Mesenchymal stem cell (in vitro differentiated cells and primary cell): ENCODE measurements at regions not wholly inside any gene's neighbourhood (a gene's known extent, or its start where the extent isn't known, plus 50 kb on each side); places are given as distances from the start of the nearest gene placed in this dataset.

ENCODE experiments used
- DNase-seq: peaks from one replicate; pipeline ENCODE4 v3.0.0-alpha.2; 2013
- H2AFZ ChIP-seq: one replicate; pipeline ENCODE4 v1.6.1; 2013; ENCODE audit warnings: low read depth, mild to moderate bottlenecking, control low read depth, inconsistent platforms, low read length, moderate library complexity
- H2AK5ac ChIP-seq: 2 replicates; pipeline ENCODE4 v1.6.1; 2013; ENCODE audit warnings: low read length, moderate library complexity, mild to moderate bottlenecking, inconsistent platforms; ENCODE audit not compliant: severe bottlenecking
- H2BK120ac ChIP-seq: one replicate; pipeline ENCODE4 v1.6.1; 2013; ENCODE audit warnings: low read depth, mild to moderate bottlenecking, inconsistent platforms, low read length, moderate library complexity
- H2BK12ac ChIP-seq, 2 experiments: one replicate each; pipeline ENCODE4 v1.6.1; 2013; ENCODE audit warnings: inconsistent platforms in 2 of 2, low read length in 2 of 2, mild to moderate bottlenecking in 2 of 2, moderate library complexity in 2 of 2, control low read depth in 1 of 2
- H2BK15ac ChIP-seq: one replicate; pipeline ENCODE4 v1.6.1; 2013; ENCODE audit warnings: mild to moderate bottlenecking, low read depth, inconsistent platforms; ENCODE audit not compliant: poor library complexity, severe bottlenecking
- H2BK5ac ChIP-seq: 2 replicates; pipeline ENCODE4 v1.6.1; 2013; ENCODE audit warnings: low read depth, mild to moderate bottlenecking, low read length, control low read depth, inconsistent platforms; ENCODE audit not compliant: poor library complexity, severe bottlenecking
- H3K14ac ChIP-seq, 2 experiments: one replicate each; pipeline ENCODE4 v1.6.1; 2013; ENCODE audit warnings: inconsistent platforms in 2 of 2, low read length in 2 of 2, control low read depth in 1 of 2, mild to moderate bottlenecking in 1 of 2, moderate library complexity in 1 of 2
- H3K18ac ChIP-seq, 2 experiments: one replicate each; pipeline ENCODE4 v1.6.1; 2013; ENCODE audit warnings: inconsistent platforms in 2 of 2, low read length in 2 of 2, control low read depth in 1 of 2, low read depth in 1 of 2, mild to moderate bottlenecking in 1 of 2
- H3K23ac ChIP-seq, 2 experiments: one replicate each; pipeline ENCODE4 v1.6.1; 2013; ENCODE audit warnings: inconsistent platforms in 2 of 2, low read length in 2 of 2, mild to moderate bottlenecking in 2 of 2, moderate library complexity in 2 of 2, control low read depth in 1 of 2
- H3K27ac ChIP-seq: 2 replicates; pipeline ENCODE4 v1.5.1; 2013; ENCODE audit warnings: mild to moderate bottlenecking, moderate library complexity, low read length, control low read depth, inconsistent platforms; ENCODE audit not compliant: poor library complexity, severe bottlenecking
- H3K27me3 ChIP-seq, 2 experiments: 2 replicates each; pipeline versions ENCODE4 v1.6.1 to v1.7.0; 2013; ENCODE audit warnings: low read length in 2 of 2, mild to moderate bottlenecking in 2 of 2, moderate library complexity in 2 of 2, control low read depth in 1 of 2, inconsistent platforms in 1 of 2; ENCODE audit not compliant: control insufficient read depth in 1 of 2, insufficient read depth in 1 of 2
- H3K36me3 ChIP-seq, 2 experiments: 2 replicates each; pipeline versions ENCODE4 v1.6.1 to v1.7.0; 2013; ENCODE audit warnings: low read length in 2 of 2, control low read depth in 1 of 2, inconsistent platforms in 1 of 2, low read depth in 1 of 2, mild to moderate bottlenecking in 1 of 2; ENCODE audit not compliant: insufficient read depth in 2 of 2, control insufficient read depth in 1 of 2
- H3K4ac ChIP-seq, 2 experiments: one replicate each; pipeline ENCODE4 v1.6.1; 2013; ENCODE audit warnings: inconsistent platforms in 2 of 2, low read length in 2 of 2, mild to moderate bottlenecking in 2 of 2, moderate library complexity in 2 of 2, control low read depth in 1 of 2, low read depth in 1 of 2
- H3K4me1 ChIP-seq: 2 replicates; pipeline ENCODE4 v1.6.1; 2013; ENCODE audit warnings: low read depth, low read length, control low read depth; ENCODE audit not compliant: control insufficient read depth, insufficient read depth
- H3K4me2 ChIP-seq: 2 replicates; pipeline ENCODE4 v1.6.1; 2013; ENCODE audit warnings: low read length, mild to moderate bottlenecking, inconsistent platforms; ENCODE audit not compliant: poor library complexity, severe bottlenecking
- H3K4me3 ChIP-seq, 2 experiments: 2 replicates each; pipeline versions ENCODE4 v1.5.1 to v1.7.0; 2013; ENCODE audit warnings: low read length in 2 of 2, mild to moderate bottlenecking in 2 of 2, control low read depth in 1 of 2, low read depth in 1 of 2; ENCODE audit not compliant: insufficient read depth in 1 of 2
- H3K79me1 ChIP-seq: replicated peaks from 2 replicates; pipeline ENCODE4 v1.6.1; 2013; ENCODE audit warnings: mild to moderate bottlenecking, control low read depth, low read length, inconsistent platforms; ENCODE audit not compliant: poor library complexity, severe bottlenecking
- H3K9ac ChIP-seq: 2 replicates; pipeline ENCODE4 v1.7.0; 2013; ENCODE audit warnings: mild to moderate bottlenecking, low read length, moderate library complexity
- H3K9me3 ChIP-seq: 2 replicates; pipeline ENCODE4 v1.7.0; 2013; ENCODE audit warnings: mild to moderate bottlenecking, low read length; ENCODE audit not compliant: control insufficient read depth
- H4K8ac ChIP-seq: one replicate; pipeline ENCODE4 v1.6.1; 2013; ENCODE audit warnings: inconsistent platforms, mild to moderate bottlenecking, low read length, moderate library complexity
- H4K91ac ChIP-seq: one replicate; pipeline ENCODE4 v1.6.1; 2013; ENCODE audit warnings: mild to moderate bottlenecking, low read length, inconsistent platforms
- WGBS: methylation state at CpG from one replicate; pipeline ENCODE4 v1.1.7; 2013; ENCODE audit warnings: mixed read lengths; 5-methylcytosine and 5-hydroxymethylcytosine counted together

- Histone ChIP-seq H3K18ac (peak overlapping the region; percentile 54 to 94), H2BK15ac (peak overlapping the region; percentile 96), H2BK12ac (peak overlapping the region in 1 of 2 experiments; percentile 89), H3K27me3 (no peaks in the 10 kb centered on the region), H3K4ac (peak overlapping the region; percentile 40 to 84), H4K8ac (peak overlapping the region; percentile 93), H3K9me3 (no peaks in the 10 kb centered on the region), H3K36me3 (no peaks in the 10 kb centered on the region), H3K27ac (no peak overlapping the region), H3K4me2 (no peak overlapping the region), H4K91ac (peak overlapping the region; percentile 65), H2AFZ (no peak overlapping the region), H2BK5ac (no peak overlapping the region), H2BK120ac (peak overlapping the region; percentile 97), H3K79me1 (no peaks in the 10 kb centered on the region), H3K14ac (peak overlapping the region in 1 of 2 experiments; percentile 45), H3K4me3 (no peak overlapping the region), H3K4me1 (peaks cover 9% of the 10 kb centered on the region), H2AK5ac (no peak overlapping the region), H3K23ac (no peak overlapping the region), H3K9ac (no peak overlapping the region)
- peak; percentile 80 for DNase-seq
- WGBS = 6% methylated on average over 2 of the region's 5 CpGs
Measured at GRCh38 chr4:55175779-55176231, 50.4 kb upstream of the KDR start.

DNA sequence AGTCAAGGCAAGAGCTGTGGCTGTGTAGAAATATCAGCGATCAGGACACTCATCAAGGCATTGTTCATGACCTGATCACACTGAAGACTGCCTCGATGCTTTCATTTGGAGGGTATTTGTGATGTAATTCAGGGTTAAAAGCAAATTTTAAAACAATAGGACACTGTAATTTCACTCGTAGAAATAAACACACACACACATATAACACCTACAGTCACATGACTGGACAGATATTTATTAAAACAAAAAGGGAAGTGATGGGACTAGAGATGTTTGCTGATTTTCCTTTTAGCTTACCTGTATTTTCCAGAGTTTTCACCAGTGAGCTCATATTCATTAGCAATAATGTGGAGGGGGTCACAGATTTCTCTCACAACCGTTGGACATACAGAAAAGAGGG lies 51.1 kb upstream of the KDR start:
- DNase-seq = peak; percentile 5
- Histone ChIP-seq H2AFZ (peak overlapping the region; percentile 8), H2BK120ac (peak overlapping the region; percentile 97), H3K4ac (peak overlapping the region; percentile 40 to 84), H3K4me1 (peaks cover 12% of the 10 kb centered on the region), H3K4me3 (no peak overlapping the region), H2BK5ac (no peak overlapping the region), H3K9ac (no peak overlapping the region), H3K27ac (no peak overlapping the region), H4K91ac (peak overlapping the region; percentile 99), H3K79me1 (no peaks in the 10 kb centered on the region), H3K4me2 (no peak overlapping the region), H3K18ac (peak overlapping the region; percentile 75 to 94), H2BK15ac (no peak overlapping the region), H2AK5ac (peak overlapping the region; percentile 31), H3K9me3 (no peaks in the 10 kb centered on the region), H3K14ac (peak overlapping the region in 1 of 2 experiments; percentile 45), H3K27me3 (no peaks in the 10 kb centered on the region), H4K8ac (peak overlapping the region; percentile 93), H3K36me3 (no peaks in the 10 kb centered on the region), H2BK12ac (peak overlapping the region; percentile 89 to 98), H3K23ac (no peak overlapping the region)
- 73% methylated on average over 2 of the region's 4 CpGs for WGBS

DNA sequence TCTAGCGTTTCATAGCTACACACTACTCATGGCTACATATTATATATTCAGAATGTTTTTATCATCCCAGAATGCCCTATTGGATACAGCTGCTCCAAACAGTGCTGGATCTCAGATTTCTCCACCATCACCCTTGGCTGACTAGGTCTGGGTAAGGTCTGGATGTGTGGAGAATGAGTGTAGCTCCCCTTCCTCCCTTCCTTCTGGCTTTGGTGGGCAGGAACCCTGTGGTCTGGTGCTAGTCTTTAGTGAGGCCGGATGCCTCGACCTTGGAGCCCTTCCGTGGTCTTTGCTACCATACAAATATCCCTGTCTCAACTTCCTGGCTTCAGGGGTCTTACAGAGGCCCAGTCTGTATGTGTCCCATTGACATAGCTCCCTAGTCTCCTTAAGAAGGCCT lies 52.1 kb upstream of the KDR start:
- peak overlapping the region; percentile 2 for H4K91ac ChIP-seq
- H3K23ac ChIP-seq = no peak overlapping the region
- peak overlapping the region; percentile 85 to 87 for H2BK12ac ChIP-seq
- H3K4ac ChIP-seq = peak overlapping the region; percentile 24 to 73
- H3K27me3 ChIP-seq = no peaks in the 10 kb centered on the region
- no peak overlapping the region for H3K14ac ChIP-seq
- no peak overlapping the region for H2AFZ ChIP-seq
- 86% methylated on average over 4 of the region's 4 CpGs for WGBS
- no peak overlapping the region for H3K4me2 ChIP-seq
- H3K9ac ChIP-seq = no peak overlapping the region
- H3K79me1 ChIP-seq = no peaks in the 10 kb centered on the region
- peaks cover 12% of the 10 kb centered on the region for H3K4me1 ChIP-seq
- no peak overlapping the region for H3K4me3 ChIP-seq
- no peaks in the 10 kb centered on the region for H3K36me3 ChIP-seq
- H3K27ac ChIP-seq = no peak overlapping the region
- DNase-seq = no peak
- no peak overlapping the region for H2BK5ac ChIP-seq
- H2BK15ac ChIP-seq = peak overlapping the region; percentile 95
- no peak overlapping the region for H4K8ac ChIP-seq
- H3K18ac ChIP-seq = peak overlapping the region in 1 of 2 experiments; percentile 37
- H2BK120ac ChIP-seq = no peak overlapping the region
- H2AK5ac ChIP-seq = no peak overlapping the region
- no peaks in the 10 kb centered on the region for H3K9me3 ChIP-seq

DNA sequence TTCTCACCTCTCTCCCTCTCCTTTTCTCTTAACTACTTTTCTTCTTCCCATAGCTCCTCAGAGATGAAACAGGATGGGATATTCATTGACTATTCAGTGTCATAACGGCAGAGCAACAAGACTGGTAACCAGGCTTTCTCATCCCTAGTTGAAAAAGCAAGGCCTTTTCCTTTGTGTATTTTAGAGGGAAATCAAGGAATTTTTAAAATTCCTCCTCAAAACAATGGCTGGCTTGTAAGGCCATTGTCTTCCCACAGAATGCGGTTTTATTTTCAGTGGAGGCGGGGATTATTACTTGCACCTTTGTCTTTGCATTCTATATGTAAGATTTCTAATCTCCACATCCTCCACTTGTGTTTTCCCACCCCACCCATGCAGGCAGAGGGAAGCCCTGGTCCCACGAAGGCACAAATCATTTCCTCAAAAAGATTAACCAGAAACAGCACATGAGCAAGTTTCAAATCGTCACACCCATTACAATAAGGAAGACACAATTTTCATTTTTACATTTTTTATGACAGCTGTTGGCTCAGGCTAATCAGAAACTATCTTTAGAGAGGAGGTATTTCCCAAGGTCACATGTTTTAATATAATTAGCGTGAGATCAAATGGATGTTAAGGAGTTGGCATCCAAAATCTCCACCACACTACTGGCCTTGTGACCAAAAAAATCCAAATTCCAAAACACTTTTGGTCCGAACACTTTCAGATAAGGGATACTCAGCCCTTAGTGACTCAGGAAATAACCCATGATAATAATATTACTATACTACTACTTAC lies 53.0 kb upstream of the KDR start:
- Histone ChIP-seq H2BK120ac (peak overlapping the region; percentile 56), H2AK5ac (no peak overlapping the region), H2BK15ac (no peak overlapping the region), H4K8ac (no peak overlapping the region), H3K79me1 (no peaks in the 10 kb centered on the region), H3K4me1 (peaks cover 7% of the 10 kb centered on the region), H3K14ac (no peak overlapping the region), H3K36me3 (no peaks in the 10 kb centered on the region), H3K27ac (no peak overlapping the region), H2AFZ (no peak overlapping the region), H3K4me2 (no peak overlapping the region), H3K27me3 (no peaks in the 10 kb centered on the region), H4K91ac (no peak overlapping the region), H2BK5ac (no peak overlapping the region), H3K23ac (no peak overlapping the region), H2BK12ac (no peak overlapping the region), H3K9me3 (no peaks in the 10 kb centered on the region), H3K9ac (no peak overlapping the region), H3K4me3 (no peak overlapping the region), H3K18ac (peak overlapping the region; percentile 28 to 34), H3K4ac (no peak overlapping the region)
- 92% methylated on average over 4 of the region's 7 CpGs for WGBS
- no peak for DNase-seq
